ENCODE measurements at regions not wholly inside any gene's neighbourhood (a gene's known extent, or its start where the extent isn't known, plus 50 kb on each side); places are given as distances from the start of the nearest gene placed in this dataset.
"Not testable (repeated sequence)": the region's sequence is repeated elsewhere in the genome, so short reads cannot be mapped to it uniquely, and the experiment has no call there.

- no peak for DNase-seq
Observed at GRCh38 chr2:238600506-238601432, 174.0 kb downstream of the ASB1 start.

DNA sequence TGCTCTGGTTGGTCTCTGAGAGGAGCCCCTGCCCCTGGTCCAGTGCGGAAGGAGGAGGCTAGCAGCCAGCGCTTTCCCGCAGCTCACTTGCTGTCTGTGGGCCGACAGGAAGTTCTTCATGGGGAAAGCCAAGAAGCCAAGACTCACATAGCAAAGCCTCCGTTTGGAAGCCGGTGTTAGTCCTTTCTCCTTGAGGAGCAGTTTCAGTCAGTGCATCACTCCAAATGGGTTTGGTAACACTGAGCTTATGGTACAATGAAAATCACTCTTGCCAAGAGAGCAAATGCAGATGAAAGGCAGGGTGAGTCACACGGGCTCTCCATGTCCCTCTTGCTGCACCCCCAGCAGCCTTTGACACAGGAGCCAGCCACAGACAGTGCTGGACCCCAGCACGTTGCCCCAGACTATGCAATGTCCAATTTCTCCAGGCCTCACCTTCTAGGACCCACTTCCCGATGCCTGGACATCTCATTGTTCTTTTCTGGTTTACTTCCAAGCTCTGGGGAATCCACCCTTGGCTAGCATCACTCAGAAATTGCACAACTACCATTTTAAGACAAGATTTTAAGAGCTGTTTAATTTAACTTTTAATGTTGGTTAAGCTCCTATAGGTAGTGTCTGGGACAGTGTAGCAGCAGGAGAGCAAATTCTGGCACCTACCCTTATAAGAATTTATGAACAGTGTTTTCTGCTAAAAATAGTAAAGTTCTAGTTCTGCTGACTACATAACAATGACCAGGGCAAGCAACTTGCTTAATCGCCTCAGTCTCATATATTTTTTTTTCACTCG is 174.9 kb downstream of the ASB1 start:
- no peak for DNase-seq

DNA sequence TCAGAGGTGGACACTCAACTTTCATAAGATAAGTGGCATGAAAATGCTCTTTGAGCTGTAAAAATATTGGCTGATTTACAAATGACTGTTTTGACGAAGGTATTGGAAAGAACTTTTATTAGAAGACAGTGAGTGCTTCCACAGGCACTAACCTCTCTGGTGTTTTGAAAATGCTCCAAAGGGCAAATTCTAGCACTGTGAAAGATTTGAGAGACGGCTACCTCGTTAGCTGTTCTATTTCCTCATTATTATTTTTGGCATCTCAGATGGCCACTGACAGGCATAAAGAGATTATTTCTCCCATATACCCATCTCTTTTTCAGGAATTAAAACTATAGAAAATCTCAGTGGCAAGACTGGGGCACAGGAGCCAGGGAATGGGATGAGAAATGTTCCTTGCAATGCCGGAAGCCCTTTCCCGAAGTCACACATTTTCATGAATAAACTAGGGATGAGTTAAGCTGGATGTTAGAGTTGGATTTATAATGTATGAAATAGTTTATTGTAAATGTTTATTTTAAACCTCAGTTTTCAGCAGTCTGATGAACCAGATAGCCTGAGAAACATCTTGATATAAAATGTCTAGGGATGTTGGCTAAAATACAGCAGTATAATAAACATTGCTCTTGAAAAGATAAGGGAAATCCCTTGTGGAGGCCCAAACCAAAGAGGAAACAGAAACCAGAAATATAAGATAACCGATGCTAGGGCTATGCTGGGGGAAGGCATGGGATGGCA is 175.7 kb downstream of the ASB1 start:
- no peak for DNase-seq

DNA sequence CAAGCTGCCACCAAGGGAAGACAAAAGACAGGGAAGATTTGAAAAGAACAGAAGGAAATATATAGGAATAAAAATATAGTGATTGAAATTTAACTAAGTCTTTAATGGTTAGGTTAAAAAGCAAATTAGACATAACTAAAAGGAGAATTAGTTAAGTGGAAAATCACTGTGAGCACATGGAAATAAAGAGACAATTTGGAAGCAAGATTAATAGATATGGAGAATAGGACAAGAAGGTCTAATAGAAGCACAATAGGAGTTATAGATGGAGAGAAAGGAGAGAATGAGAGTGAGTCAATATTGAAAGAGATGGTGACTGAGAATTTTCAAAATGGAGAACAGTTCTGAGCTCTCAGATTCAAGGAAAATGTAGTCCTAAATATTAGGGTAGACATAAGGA is 176.9 kb downstream of the ASB1 start:
- no peak for DNase-seq

GRCh38 chr2:238606311-238606710 is 179.6 kb downstream of the ASB1 start:
- DNase-seq = no peak

DNA sequence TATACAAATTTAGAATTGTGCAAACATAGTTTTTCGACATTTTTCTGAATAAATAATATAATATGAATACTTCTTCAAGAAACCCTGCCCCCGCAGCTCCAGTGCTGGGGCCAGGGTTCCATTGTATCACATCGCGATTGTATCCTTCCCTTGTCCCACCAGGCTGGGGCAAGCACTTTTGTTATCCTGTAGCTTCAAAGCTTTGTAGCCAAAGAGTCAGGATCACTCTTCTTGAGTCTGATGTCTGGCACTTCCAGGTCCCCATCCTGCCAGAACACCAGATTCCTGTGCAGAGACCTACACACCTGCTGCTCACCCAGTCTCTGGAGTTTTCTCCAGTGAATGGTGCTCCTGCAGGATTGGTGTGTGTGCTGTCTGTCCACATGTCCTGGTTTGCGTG is 186.9 kb downstream of the ASB1 start:
- DNase-seq = no peak

- no peak for DNase-seq
Observed at GRCh38 chr2:238614376-238614775, 187.6 kb downstream of the ASB1 start.

- no peak for DNase-seq
Observed at GRCh38 chr2:238615187-238615586, 188.5 kb downstream of the ASB1 start.

- no peak for DNase-seq
Observed at GRCh38 chr2:238616681-238617080, 190.0 kb downstream of the ASB1 start.

DNA sequence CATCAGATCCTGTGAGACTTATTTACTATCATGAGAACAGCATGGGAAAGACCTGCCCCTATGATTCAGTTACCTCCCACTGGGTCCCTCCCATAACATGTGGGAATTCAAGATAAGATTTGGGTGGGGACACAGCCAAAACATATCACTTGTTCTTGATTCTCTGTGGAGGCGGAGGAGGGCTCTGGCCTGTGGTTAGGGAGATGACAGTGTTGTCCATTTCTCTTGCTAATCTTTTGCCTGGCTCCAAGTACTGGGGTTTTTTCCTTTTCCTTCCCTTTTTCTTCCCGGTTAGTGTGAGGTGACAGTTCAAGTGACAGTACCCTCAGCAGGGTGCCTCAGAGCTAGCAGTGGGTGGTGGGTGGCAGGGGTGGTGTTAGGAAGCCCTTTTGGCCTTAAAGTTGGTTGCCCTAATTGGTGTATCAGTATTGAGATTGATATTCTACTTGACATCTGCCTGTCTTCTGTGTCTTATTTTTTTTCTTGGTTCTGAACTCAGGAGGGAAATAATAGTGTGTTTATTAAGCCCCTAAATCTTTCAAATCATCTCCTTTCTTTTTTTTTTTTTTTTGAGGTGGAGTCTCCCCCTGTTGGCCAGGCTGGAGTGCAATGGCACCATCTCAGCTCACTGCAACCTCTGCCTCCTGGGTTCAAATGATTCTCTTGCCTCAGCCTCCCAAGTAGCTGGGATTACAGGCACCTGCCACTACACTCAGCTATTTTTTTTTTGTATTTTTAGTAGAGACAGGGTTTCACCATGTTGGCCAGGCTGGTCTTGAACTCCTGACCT is 192.0 kb downstream of the ASB1 start:
- DNase-seq = not testable (repeated sequence)

DNA sequence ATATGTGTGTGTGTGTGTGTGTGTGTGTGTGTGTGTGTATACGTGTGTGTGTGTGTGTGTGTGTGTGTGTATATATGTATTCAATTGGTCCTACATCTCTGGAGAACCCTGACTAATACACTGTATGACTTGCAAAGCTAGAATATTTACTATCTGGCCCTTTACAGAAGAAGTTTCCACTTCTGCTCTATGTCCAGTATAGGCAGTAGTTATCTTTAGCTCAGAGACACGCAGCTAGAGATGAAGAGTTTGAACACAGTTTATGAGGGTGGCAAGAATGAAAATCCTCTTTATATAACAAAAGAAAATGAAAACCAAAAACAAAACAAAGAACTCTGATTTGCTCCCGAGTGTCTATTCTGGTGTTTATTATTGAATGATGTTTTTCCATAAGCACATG is 201.2 kb downstream of the ASB1 start:
- no peak for DNase-seq

- DNase-seq = no peak
Observed at GRCh38 chr2:238629064-238629463, 202.3 kb downstream of the ASB1 start.

DNA sequence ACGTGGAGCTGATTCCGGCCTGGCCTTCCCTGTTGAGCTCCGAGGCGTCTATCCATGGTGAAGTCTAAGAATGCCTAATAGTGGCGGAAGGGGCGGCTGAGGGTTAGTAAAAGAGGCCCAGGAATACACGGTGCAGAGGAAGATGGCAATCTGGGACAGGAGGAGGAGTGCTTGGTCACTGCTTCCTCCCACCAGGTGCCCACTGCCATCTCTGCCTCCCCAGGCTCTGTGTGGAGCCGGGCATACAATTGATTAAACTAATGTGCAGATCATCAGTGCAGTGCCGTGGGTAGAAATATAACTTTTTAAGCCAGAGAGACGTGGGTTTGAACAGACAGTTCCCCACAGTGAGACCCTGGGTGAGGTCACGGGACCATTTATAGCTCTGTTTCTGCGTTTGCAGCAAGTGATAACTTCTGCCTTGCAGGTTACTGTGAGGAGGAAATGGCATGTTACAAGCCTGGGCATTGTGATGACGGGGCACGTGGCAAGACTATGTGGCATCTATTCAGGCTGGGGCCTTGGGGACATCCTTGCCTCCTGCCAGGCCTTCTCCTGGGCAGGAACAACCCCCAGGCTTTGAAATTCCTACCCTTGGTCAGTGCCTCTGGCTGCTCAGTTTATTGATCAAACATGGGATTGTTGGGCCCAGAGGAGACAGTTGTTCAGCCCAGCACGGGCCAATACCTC is 204.9 kb downstream of the ASB1 start:
- no peak for DNase-seq

GRCh38 chr2:238632181-238633060 is 205.7 kb downstream of the ASB1 start:
- DNase-seq = no peak

GRCh38 chr2:238633426-238634328 is 206.9 kb downstream of the ASB1 start:
- DNase-seq = no peak

GRCh38 chr2:238634701-238635357 is 208.1 kb downstream of the ASB1 start:
- no peak for DNase-seq

DNA sequence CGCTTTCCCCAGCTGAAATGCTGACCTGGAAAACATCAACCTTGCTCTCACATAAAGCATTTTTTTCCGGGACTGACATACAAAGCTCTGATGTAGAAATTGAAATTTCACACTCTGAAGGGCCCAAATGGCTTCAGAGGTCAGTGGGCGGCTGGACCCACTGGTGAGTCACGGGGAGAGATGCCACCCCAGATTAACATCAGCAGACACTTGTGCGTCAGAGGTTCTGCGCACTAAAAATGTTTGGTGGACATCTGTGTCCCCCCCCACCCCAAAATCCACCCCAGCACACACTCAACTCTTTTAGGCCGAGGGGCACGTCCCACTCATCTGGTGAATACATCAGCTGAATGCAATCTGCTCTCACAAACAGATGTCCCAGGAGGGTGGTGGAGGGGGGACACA is 208.9 kb downstream of the ASB1 start:
- DNase-seq = no peak

DNA sequence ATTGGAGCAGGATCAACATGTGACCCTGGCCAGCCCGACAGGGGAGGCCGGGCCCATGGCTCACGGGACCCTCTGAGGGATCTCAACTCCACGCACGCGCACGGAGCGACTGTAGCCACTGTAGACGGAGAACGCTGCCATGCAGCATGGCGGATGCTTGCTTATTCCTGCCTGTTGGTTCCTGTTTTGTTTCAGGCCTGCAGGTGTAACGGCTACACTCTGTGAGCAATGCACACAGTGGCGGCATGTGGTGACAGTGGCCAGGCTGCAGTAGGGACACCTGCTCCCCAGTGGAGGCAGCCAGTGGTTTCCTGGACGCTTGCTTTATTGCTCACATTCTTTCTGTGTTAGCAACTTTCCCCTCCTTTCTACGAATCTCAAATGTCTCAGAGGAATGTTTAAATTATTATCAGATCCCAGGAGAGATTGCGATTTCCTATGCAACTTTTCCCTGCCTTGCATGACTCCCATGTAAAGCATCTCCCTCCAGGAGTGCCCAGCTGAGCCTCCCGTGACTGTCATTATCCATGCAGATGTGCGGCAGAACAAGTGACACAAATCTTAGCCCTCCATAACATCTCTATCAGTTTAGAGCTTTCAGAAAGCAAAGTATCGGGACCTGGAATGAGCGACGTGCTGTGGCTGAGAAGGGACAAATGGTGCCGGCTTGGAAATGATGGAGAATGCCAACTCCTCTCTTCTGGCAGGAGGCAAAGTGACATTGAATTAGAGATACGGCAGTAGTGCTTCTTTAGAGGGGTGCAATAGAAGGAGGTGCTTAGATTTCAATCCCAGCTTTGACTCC is 209.7 kb downstream of the ASB1 start:
- no peak for DNase-seq
